ENCODE measurements at regions not wholly inside any gene's neighbourhood (a gene's known extent, or its start where the extent isn't known, plus 50 kb on each side); places are given as distances from the start of the nearest gene placed in this dataset.

- Histone ChIP-seq H3K27ac (no peak overlapping the region), H3K9me3 (peaks cover 0 to 9% of the 10 kb centered on the region in 2 donors), H3K4me3 (no peak overlapping the region), H3K36me3 (no peaks in the 10 kb centered on the region), H3K4me1 (no peaks in the 10 kb centered on the region), H3K27me3 (no peaks in the 10 kb centered on the region)
- intact Hi-C loops (cut with DNase I; ENCODE audit: low total_unique reads): no loop called here
- TF ChIP-seq CTCF (IDR thresholded peaks at IDR 0.05): no peak
- DNase-seq (ENCODE audit: low spot score in 2 of 2): no peak
These were observed 277.1 kb upstream of the SDK2 start for GRCh38 chr17:73921306-73921705.

- intact Hi-C loops (cut with DNase I; ENCODE audit: low total_unique reads): no loop called here
- no peak for TF ChIP-seq CTCF (IDR thresholded peaks at IDR 0.05)
- Histone ChIP-seq H3K9me3 (peaks cover 0 to 30% of the 10 kb centered on the region in 2 donors), H3K27me3 (no peaks in the 10 kb centered on the region), H3K4me1 (no peaks in the 10 kb centered on the region), H3K4me3 (no peak overlapping the region), H3K36me3 (no peaks in the 10 kb centered on the region), H3K27ac (no peak overlapping the region)
- DNase-seq (ENCODE audit: low spot score in 2 of 2): no peak
These were observed 279.2 kb upstream of the RPL38 start for GRCh38 chr17:73924114-73924908.

- Histone ChIP-seq H3K27me3 (no peaks in the 10 kb centered on the region), H3K9me3 (peaks cover 0 to 30% of the 10 kb centered on the region in 2 donors), H3K36me3 (no peaks in the 10 kb centered on the region), H3K4me1 (no peaks in the 10 kb centered on the region), H3K4me3 (no peak overlapping the region), H3K27ac (no peak overlapping the region)
- intact Hi-C loops (cut with DNase I; ENCODE audit: low total_unique reads): no loop called here
- TF ChIP-seq POLR2A (IDR thresholded peaks at IDR 0.05) (no peak), POLR2AphosphoS5 (IDR thresholded peaks at IDR 0.05) (no peak), CTCF (IDR thresholded peaks at IDR 0.05) (no peak)
- no peak for DNase-seq (ENCODE audit: low spot score in 2 of 2)
These were observed 278.6 kb upstream of the RPL38 start for GRCh38 chr17:73924909-73925186.

- H3K9me3 ChIP-seq: peaks cover 0 to 22% of the 10 kb centered on the region in 2 donors
- TF ChIP-seq POLR2A (IDR thresholded peaks at IDR 0.05): no peak
- TF ChIP-seq POLR2AphosphoS5 (IDR thresholded peaks at IDR 0.05): no peak
- TF ChIP-seq CTCF (IDR thresholded peaks at IDR 0.05): no peak
- H3K4me1 ChIP-seq: no peaks in the 10 kb centered on the region
- H3K27ac ChIP-seq: no peak overlapping the region
- no peak for DNase-seq (ENCODE audit: low spot score in 2 of 2)
- no peaks in the 10 kb centered on the region for H3K36me3 ChIP-seq
- intact Hi-C loops (cut with DNase I; ENCODE audit: low total_unique reads): no loop called here
- no peak overlapping the region for H3K4me3 ChIP-seq
- H3K27me3 ChIP-seq: peaks cover 0 to 4% of the 10 kb centered on the region in 2 donors
These were observed 273.5 kb upstream of the RPL38 start for GRCh38 chr17:73929860-73930430.

GRCh38 chr17:73932216-73932749 is 271.2 kb upstream of the RPL38 start:
- TF ChIP-seq POLR2AphosphoS5 (IDR thresholded peaks at IDR 0.05): no peak
- TF ChIP-seq POLR2A (IDR thresholded peaks at IDR 0.05): no peak
- no peak for TF ChIP-seq CTCF (IDR thresholded peaks at IDR 0.05)
- H3K4me1 ChIP-seq: no peaks in the 10 kb centered on the region
- no peak overlapping the region for H3K27ac ChIP-seq
- no peaks in the 10 kb centered on the region for H3K36me3 ChIP-seq
- intact Hi-C loops (cut with DNase I; ENCODE audit: low total_unique reads): no loop called here
- H3K27me3 ChIP-seq: peaks cover 0 to 4% of the 10 kb centered on the region in 2 donors
- DNase-seq (ENCODE audit: low spot score in 2 of 2): no peak
- peaks cover 0 to 10% of the 10 kb centered on the region in 2 donors for H3K9me3 ChIP-seq
- H3K4me3 ChIP-seq: no peak overlapping the region

Measured in breast epithelium (tissue), 4 donors.